HEK293 (cell line): ENCODE measurements at regions not wholly inside any gene's neighbourhood (a gene's known extent, or its start where the extent isn't known, plus 50 kb on each side); places are given as distances from the start of the nearest gene placed in this dataset.

Experiments
- EGR2 ChIP-seq: fragments of 450-650 bp; formaldehyde crosslinking; IDR thresholded peaks from 2 replicates; pipeline ENCODE4 v1.5.1; 2016; ENCODE audit warnings: low read depth, missing biosample characterization, missing genetic modification characterization
- KLF10 ChIP-seq: fragments of 450-650 bp; IDR thresholded peaks from 2 replicates; pipeline ENCODE4 v1.5.1; 2018; ENCODE audit warnings: missing biosample characterization, mild to moderate bottlenecking, missing genetic modification characterization
- MZF1 ChIP-seq: fragments of 450-650 bp; formaldehyde crosslinking; IDR thresholded peaks from 2 replicates; pipeline ENCODE4 v1.5.1; 2017; ENCODE audit warnings: missing biosample characterization, missing genetic modification characterization, borderline replicate concordance
- SCRT1 ChIP-seq: fragments of 450-650 bp; formaldehyde crosslinking; IDR thresholded peaks from 2 replicates; pipeline ENCODE4 v1.5.1; 2016; ENCODE audit warnings: missing biosample characterization, missing genetic modification characterization, borderline replicate concordance
- SCRT2 ChIP-seq: fragments of 450-650 bp; formaldehyde crosslinking; IDR thresholded peaks from 2 replicates; pipeline ENCODE4 v1.5.1; 2016; ENCODE audit warnings: missing biosample characterization, missing genetic modification characterization
- SP7 ChIP-seq: fragments of 450-650 bp; formaldehyde crosslinking; IDR thresholded peaks from 2 replicates; pipeline ENCODE4 v1.5.1; 2016; ENCODE audit warnings: missing biosample characterization, missing genetic modification characterization
- YY1 ChIP-seq: fragments of 450-650 bp; formaldehyde crosslinking; IDR thresholded peaks from 2 replicates; pipeline ENCODE4 v1.5.1; 2018; ENCODE audit warnings: missing biosample characterization, missing genetic modification characterization
- ZBTB11 ChIP-seq: fragments of 450-650 bp; formaldehyde crosslinking; conservative IDR thresholded peaks from 2 replicates; pipeline ENCODE4 v1.5.1; 2016; ENCODE audit warnings: low read depth, missing biosample characterization, missing genetic modification characterization
- ZBTB21 ChIP-seq: fragments of 450-650 bp; formaldehyde crosslinking; IDR thresholded peaks from 2 replicates; pipeline ENCODE4 v1.5.1; 2017; ENCODE audit warnings: missing biosample characterization, missing genetic modification characterization
- ZBTB26 ChIP-seq: fragments of 450-650 bp; formaldehyde crosslinking; optimal IDR thresholded peaks from 2 replicates; pipeline ENCODE3; 2016; ENCODE audit warnings: missing biosample characterization, mild to moderate bottlenecking, missing genetic modification characterization
- ZNF133 ChIP-seq: fragments of 450-650 bp; formaldehyde crosslinking; IDR thresholded peaks from 2 replicates; pipeline ENCODE4 v1.5.1; 2016; ENCODE audit warnings: missing biosample characterization, missing genetic modification characterization
- ZNF148 ChIP-seq: fragments of 450-650 bp; formaldehyde crosslinking; IDR thresholded peaks from 2 replicates; pipeline ENCODE4 v1.5.0; 2017; ENCODE audit warnings: missing biosample characterization, missing genetic modification characterization, borderline replicate concordance
- ZNF16 ChIP-seq: fragments of 450-650 bp; formaldehyde crosslinking; IDR thresholded peaks from 2 replicates; pipeline ENCODE4 v1.5.1; 2016; ENCODE audit warnings: low read depth, missing biosample characterization, missing genetic modification characterization
- ZNF223 ChIP-seq: fragments of 450-650 bp; formaldehyde crosslinking; IDR thresholded peaks from 2 replicates; pipeline ENCODE4 v1.5.1; 2016; ENCODE audit warnings: missing biosample characterization, missing genetic modification characterization
- ZNF274 ChIP-seq, 2 experiments: fragments of 200-500 bp in 1 of 2; fragments of 450-650 bp in 1 of 2; sonication (Bioruptor generic) in 1 of 2; formaldehyde crosslinking in 1 of 2; IDR thresholded peaks; 2 replicates each; pipeline versions ENCODE4 v1.5.1 to v1.6.1; 2014 to 2016; ENCODE audit warnings: borderline replicate concordance in 1 of 2, inconsistent platforms in 1 of 2, low read length in 1 of 2, missing biosample characterization in 1 of 2, missing genetic modification characterization in 1 of 2
- ZNF362 ChIP-seq: fragments of 450-650 bp; formaldehyde crosslinking; IDR thresholded peaks from 2 replicates; pipeline ENCODE4 v1.5.1; 2016; ENCODE audit warnings: missing biosample characterization, missing genetic modification characterization
- ZNF37A ChIP-seq: fragments of 450-650 bp; IDR thresholded peaks from 2 replicates; pipeline ENCODE4 v1.5.1; 2018; ENCODE audit warnings: missing biosample characterization, missing genetic modification characterization
- ZNF404 ChIP-seq: fragments of 450-650 bp; formaldehyde crosslinking; IDR thresholded peaks from 2 replicates; pipeline ENCODE4 v1.5.1; 2017; ENCODE audit warnings: missing biosample characterization, missing genetic modification characterization
- ZNF416 ChIP-seq: fragments of 450-650 bp; formaldehyde crosslinking; IDR thresholded peaks from 2 replicates; pipeline ENCODE4 v1.5.1; 2016; ENCODE audit warnings: missing biosample characterization, missing genetic modification characterization
- ZNF555 ChIP-seq: fragments of 450-650 bp; formaldehyde crosslinking; conservative IDR thresholded peaks from 2 replicates; pipeline ENCODE4 v1.5.1; 2017; ENCODE audit warnings: missing biosample characterization, mild to moderate bottlenecking, missing genetic modification characterization, inconsistent platforms
- ZNF571 ChIP-seq: fragments of 450-650 bp; formaldehyde crosslinking; IDR thresholded peaks from 2 replicates; pipeline ENCODE4 v1.5.0; 2017; ENCODE audit warnings: missing biosample characterization, missing genetic modification characterization
- ZNF580 ChIP-seq: fragments of 450-650 bp; formaldehyde crosslinking; IDR thresholded peaks from 2 replicates; pipeline ENCODE4 v1.5.1; 2016; ENCODE audit warnings: missing biosample characterization, missing genetic modification characterization
- ZNF629 ChIP-seq: fragments of 450-650 bp; formaldehyde crosslinking; IDR thresholded peaks from 2 replicates; pipeline ENCODE4 v1.5.1; 2017; ENCODE audit warnings: missing biosample characterization, missing genetic modification characterization
- ZNF658 ChIP-seq: fragments of 450-650 bp; formaldehyde crosslinking; IDR thresholded peaks from 2 replicates; pipeline ENCODE4; 2016; ENCODE audit warnings: missing biosample characterization, missing genetic modification characterization
- ZNF747 ChIP-seq: fragments of 450-650 bp; formaldehyde crosslinking; IDR thresholded peaks from 2 replicates; pipeline ENCODE4 v1.5.1; 2016; ENCODE audit warnings: missing biosample characterization, missing genetic modification characterization
- ZNF768 ChIP-seq: fragments of 450-650 bp; formaldehyde crosslinking; IDR thresholded peaks from 2 replicates; pipeline ENCODE4 v1.5.1; 2018; ENCODE audit warnings: missing biosample characterization, mild to moderate bottlenecking, missing genetic modification characterization
- ZSCAN16 ChIP-seq: fragments of 450-650 bp; formaldehyde crosslinking; IDR thresholded peaks from 2 replicates; pipeline ENCODE4 v1.5.1; 2016; ENCODE audit warnings: missing biosample characterization, missing genetic modification characterization
- ZSCAN23 ChIP-seq: fragments of 450-650 bp; formaldehyde crosslinking; IDR thresholded peaks from 2 replicates; pipeline ENCODE4 v1.5.1; 2016; ENCODE audit warnings: missing biosample characterization, missing genetic modification characterization
- TF ChIP-seq, protein P1 (sequence below): fragments of 450-650 bp; formaldehyde crosslinking; IDR thresholded peaks from 2 replicates; pipeline ENCODE4 v1.5.1; 2016; ENCODE audit warnings: missing biosample characterization, missing genetic modification characterization, low read depth

DNA sequence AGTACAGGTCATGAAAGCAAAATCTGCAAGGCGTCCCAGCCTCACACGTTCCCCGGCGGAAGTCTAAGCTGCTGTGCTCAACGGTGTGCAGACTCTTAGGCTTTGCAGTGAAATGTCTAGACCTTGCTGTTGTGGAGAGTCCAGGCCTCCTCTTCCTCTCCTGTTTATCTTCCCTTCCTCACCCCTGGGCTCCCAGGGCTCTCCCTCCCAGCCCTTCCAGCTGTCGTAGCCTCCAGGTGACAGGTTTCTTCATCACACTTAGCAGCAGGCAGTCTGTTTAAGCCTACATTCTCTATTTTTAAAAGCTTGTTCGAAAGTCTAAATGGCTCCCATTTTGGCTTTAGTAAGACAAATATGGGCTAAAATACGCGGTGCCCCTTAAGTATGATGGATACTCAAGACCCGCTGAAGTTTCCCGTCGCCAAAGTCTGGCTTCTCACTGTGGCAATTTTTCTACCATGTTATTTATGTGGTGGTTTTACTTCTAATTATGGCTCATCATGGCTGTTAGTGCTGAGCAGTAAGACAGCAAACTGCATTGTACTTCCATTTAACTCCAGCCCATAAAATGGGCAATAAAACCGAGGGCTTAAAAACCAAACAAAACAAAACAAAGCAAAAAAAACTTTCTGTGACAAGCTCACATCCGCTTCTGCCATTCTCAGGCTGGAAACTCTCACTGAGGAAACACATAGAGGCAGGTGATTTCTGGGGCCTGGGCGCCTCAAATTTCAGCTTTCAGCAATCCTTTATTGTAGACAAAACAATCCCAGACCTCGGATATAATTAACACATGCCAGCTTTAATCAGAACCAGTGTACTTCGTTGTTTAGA lies 243.2 kb downstream of the SNX10 start (continued):
- TF ChIP-seq ZNF580 (tag by site-specific recombination) (peak; percentile 81), ZNF37A (tag by site-specific recombination) (no peak), ZNF16 (tag by site-specific recombination) (no peak), KLF10 (tag by site-specific recombination) (no peak), ZBTB21 (tag by site-specific recombination) (no peak), ZNF274 (IDR thresholded peaks at IDR 0.05; ENCODE audit: low read length) (no peak), ZNF274 (tag by site-specific recombination; IDR thresholded peaks at IDR 0.05; ENCODE audit: borderline replicate concordance) (no peak), ZBTB26 (tag by site-specific recombination) (no peak), ZNF362 (tag by site-specific recombination) (peak; percentile 93), ZNF768 (tag by site-specific recombination) (no peak), SCRT2 (tag by site-specific recombination) (no peak), ZNF658 (no peak), ZSCAN23 (no peak), EGR2 (tag by site-specific recombination) (no peak), ZNF555 (tag by site-specific recombination) (no peak), YY1 (tag by site-specific recombination) (peak; percentile 63), ZNF571 (tag by site-specific recombination) (no peak), ZNF223 (no peak), ZNF747 (tag by site-specific recombination) (no peak), MZF1 (no peak), ZNF629 (peak; percentile 68), ZNF416 (no peak), ZNF148 (tag by site-specific recombination) (no peak), ZNF404 (tag by site-specific recombination) (no peak), SCRT1 (tag by site-specific recombination) (no peak), ZNF133 (tag by site-specific recombination) (no peak), ZSCAN16 (tag by site-specific recombination) (0 out of 2 replicates have a peak, but pooled peaks have one; percentile 27), SP7 (tag by site-specific recombination) (peak; percentile 98), ZBTB11 (tag by site-specific recombination) (peak; percentile 36; the same call in 1 of the 2 replicates)
- TF ChIP-seq, protein P1, sequence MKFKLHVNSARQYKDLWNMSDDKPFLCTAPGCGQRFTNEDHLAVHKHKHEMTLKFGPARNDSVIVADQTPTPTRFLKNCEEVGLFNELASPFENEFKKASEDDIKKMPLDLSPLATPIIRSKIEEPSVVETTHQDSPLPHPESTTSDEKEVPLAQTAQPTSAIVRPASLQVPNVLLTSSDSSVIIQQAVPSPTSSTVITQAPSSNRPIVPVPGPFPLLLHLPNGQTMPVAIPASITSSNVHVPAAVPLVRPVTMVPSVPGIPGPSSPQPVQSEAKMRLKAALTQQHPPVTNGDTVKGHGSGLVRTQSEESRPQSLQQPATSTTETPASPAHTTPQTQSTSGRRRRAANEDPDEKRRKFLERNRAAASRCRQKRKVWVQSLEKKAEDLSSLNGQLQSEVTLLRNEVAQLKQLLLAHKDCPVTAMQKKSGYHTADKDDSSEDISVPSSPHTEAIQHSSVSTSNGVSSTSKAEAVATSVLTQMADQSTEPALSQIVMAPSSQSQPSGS: no peak
